GM21528 (cell line): ENCODE measurements at regions not wholly inside any gene's neighbourhood (a gene's known extent, or its start where the extent isn't known, plus 50 kb on each side); places are given as distances from the start of the nearest gene placed in this dataset.
"Not testable (repeated sequence)": the region's sequence is repeated elsewhere in the genome, so short reads cannot be mapped to it uniquely, and the experiment has no call there.

Experiments
- ATAC-seq: cut with Tn5 transposase; IDR thresholded peaks from one replicate; pipeline ENCODE4 v1.9.1; 2021; ENCODE audit warnings: mild to moderate bottlenecking, moderate library complexity; ENCODE audit not compliant: unreplicated experiment, low FRiP score

- no peak for ATAC-seq
Observed at GRCh38 chr13:44142941-44143665, 230.5 kb upstream of the SERP2 start.

- ATAC-seq: no peak
Observed at GRCh38 chr13:44146138-44146537, 227.5 kb upstream of the SERP2 start.

GRCh38 chr13:44147233-44147632, 226.4 kb upstream of the SERP2 start:
- ATAC-seq: no peak

GRCh38 chr13:44147648-44148047, 226.0 kb upstream of the SERP2 start:
- ATAC-seq: no peak

GRCh38 chr13:44148159-44148914, 225.3 kb upstream of the SERP2 start:
- no peak for ATAC-seq

- ATAC-seq: not testable (repeated sequence)
Observed at GRCh38 chr13:44149231-44149630, 224.4 kb upstream of the SERP2 start.

- no peak for ATAC-seq
Observed at GRCh38 chr13:44149821-44150220, 223.8 kb upstream of the SERP2 start.

GRCh38 chr13:44151474-44151873, 222.2 kb upstream of the SERP2 start:
- no peak for ATAC-seq

GRCh38 chr13:44153496-44153895, 220.1 kb upstream of the SERP2 start:
- no peak for ATAC-seq

- ATAC-seq: no peak
Observed at GRCh38 chr13:44155422-44156293, 218.0 kb upstream of the SERP2 start.

GRCh38 chr13:44156294-44156658, 217.3 kb upstream of the SERP2 start:
- ATAC-seq: no peak

GRCh38 chr13:44157606-44158005, 216.0 kb upstream of the SERP2 start:
- ATAC-seq: no peak

GRCh38 chr13:44158098-44158521, 215.5 kb upstream of the SERP2 start:
- no peak for ATAC-seq

GRCh38 chr13:44158881-44159632, 214.6 kb upstream of the SERP2 start:
- no peak for ATAC-seq

- ATAC-seq: no peak
Observed at GRCh38 chr13:44159633-44160279, 213.9 kb upstream of the SERP2 start.

GRCh38 chr13:44160591-44161191, 212.9 kb upstream of the SERP2 start:
- no peak for ATAC-seq

- ATAC-seq: no peak
Observed at GRCh38 chr13:44163108-44163507, 210.5 kb upstream of the SERP2 start.

- ATAC-seq: no peak
Observed at GRCh38 chr13:44165221-44165888, 208.3 kb upstream of the SERP2 start.
